Right atrium auricular region (tissue), 2 donors: ENCODE measurements at regions not wholly inside any gene's neighbourhood (a gene's known extent, or its start where the extent isn't known, plus 50 kb on each side); places are given as distances from the start of the nearest gene placed in this dataset.

ENCODE experiments used
- DNase-seq: peaks from one replicate; pipeline ENCODE4 v3.0.0-alpha.2; 2019; ENCODE audit warnings: low spot score
- H3K27ac ChIP-seq, 2 donors: fragments of 200-600 bp; sonication (generic); 1 replicate in 1 of 2; 2 replicates in 1 of 2; pipeline ENCODE4 v1.5.1; 2016 to 2019
- H3K27me3 ChIP-seq, 2 donors: fragments of 200-600 bp; sonication (generic); one replicate each; pipeline versions ENCODE4 v1.5.1 to v1.6.0; 2017 to 2019
- H3K36me3 ChIP-seq: fragments of 200-600 bp; sonication (generic); one replicate; pipeline ENCODE4 v1.5.1; 2016
- H3K4me1 ChIP-seq, 2 donors: fragments of 200-600 bp; sonication (generic); one replicate each; pipeline versions ENCODE4 v1.5.1 to v1.6.0; 2017 to 2019
- H3K4me3 ChIP-seq, 2 donors: fragments of 200-600 bp; sonication (generic); 1 replicate in 1 of 2; 2 replicates in 1 of 2; pipeline ENCODE4 v1.5.1; 2017 to 2019; ENCODE audit warnings: mild to moderate bottlenecking in 1 of 2, moderate library complexity in 1 of 2
- H3K9me3 ChIP-seq, 2 donors: fragments of 200-600 bp; sonication (generic); one replicate each; pipeline ENCODE4 v1.5.1; 2019
- TF ChIP-seq, protein P1 (sequence below), 2 donors: fragments of 200-600 bp; sonication (generic); IDR thresholded peaks; one replicate each; pipeline ENCODE4 v1.5.1; 2019; ENCODE audit warnings: antibody characterized with exemption in 2 of 2

DNA sequence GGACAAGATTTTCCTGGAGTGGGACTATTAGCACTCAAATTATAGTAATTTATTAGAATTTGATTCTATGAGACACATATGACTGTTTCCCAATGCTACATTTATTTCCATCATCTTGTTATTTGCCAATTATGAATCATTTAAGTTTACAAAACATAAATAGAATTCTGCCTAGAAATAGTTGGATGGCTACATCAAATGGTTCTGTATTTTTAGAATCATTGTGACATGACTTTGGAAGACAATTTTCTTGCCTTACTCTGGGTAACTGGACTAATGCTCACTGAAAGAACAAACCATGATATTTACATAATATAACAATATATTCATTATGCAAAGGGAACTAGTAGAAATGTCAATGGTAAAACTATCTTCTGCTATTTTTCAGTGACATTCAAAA, 173.5 kb downstream of the ZIC1 start:
- DNase-seq: no peak
- no peaks in the 10 kb centered on the region for H3K27me3 ChIP-seq
- TF ChIP-seq, protein P1, sequence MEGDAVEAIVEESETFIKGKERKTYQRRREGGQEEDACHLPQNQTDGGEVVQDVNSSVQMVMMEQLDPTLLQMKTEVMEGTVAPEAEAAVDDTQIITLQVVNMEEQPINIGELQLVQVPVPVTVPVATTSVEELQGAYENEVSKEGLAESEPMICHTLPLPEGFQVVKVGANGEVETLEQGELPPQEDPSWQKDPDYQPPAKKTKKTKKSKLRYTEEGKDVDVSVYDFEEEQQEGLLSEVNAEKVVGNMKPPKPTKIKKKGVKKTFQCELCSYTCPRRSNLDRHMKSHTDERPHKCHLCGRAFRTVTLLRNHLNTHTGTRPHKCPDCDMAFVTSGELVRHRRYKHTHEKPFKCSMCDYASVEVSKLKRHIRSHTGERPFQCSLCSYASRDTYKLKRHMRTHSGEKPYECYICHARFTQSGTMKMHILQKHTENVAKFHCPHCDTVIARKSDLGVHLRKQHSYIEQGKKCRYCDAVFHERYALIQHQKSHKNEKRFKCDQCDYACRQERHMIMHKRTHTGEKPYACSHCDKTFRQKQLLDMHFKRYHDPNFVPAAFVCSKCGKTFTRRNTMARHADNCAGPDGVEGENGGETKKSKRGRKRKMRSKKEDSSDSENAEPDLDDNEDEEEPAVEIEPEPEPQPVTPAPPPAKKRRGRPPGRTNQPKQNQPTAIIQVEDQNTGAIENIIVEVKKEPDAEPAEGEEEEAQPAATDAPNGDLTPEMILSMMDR (IDR thresholded peaks at IDR 0.05): no peak
- no peaks in the 10 kb centered on the region for H3K36me3 ChIP-seq
- no peak overlapping the region for H3K27ac ChIP-seq
- no peaks in the 10 kb centered on the region for H3K9me3 ChIP-seq
- H3K4me3 ChIP-seq: no peak overlapping the region
- H3K4me1 ChIP-seq: no peaks in the 10 kb centered on the region

DNA sequence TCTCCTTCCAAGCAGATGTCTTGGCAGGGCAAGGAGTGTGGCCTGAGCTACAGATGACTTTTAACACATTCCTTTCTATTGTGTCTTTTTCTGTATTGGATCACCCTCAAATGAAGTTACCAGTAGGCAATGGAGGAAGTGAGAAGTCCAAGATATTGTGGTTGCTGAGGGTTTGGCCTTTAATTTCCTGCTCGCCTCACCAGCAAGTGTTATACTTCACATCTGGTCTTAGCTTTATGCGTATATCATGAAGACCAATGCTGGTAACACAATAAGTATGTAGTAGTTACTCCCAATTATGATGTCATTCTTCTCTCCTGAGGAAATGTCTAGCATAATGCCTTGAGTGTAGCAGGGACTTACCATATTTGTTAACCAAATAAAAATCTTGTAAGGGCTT, 179.9 kb downstream of the ZIC1 start:
- no peaks in the 10 kb centered on the region for H3K9me3 ChIP-seq

DNA sequence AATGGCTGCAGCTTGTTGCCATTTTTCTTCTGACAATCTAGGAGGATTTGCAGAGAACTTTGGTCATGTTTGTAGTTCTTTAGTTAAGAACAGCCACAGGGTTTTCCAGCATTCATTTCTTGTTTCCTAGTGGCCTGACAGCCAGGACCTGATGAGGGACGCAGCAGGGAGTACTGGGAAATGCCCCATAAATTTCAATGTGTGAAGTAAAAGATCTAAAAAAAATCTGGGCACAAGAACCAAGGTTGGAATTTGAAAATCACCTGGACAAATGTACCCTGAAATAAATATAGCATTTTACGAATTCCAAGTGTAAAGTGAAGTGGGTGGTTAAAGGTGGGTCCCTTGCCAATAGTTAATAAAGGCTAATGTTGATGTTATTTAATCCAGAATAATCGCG, 195.0 kb downstream of the ZIC1 start:
- TF ChIP-seq, protein P1 (IDR thresholded peaks at IDR 0.05): no peak
- no peak overlapping the region for H3K4me3 ChIP-seq
- no peaks in the 10 kb centered on the region for H3K4me1 ChIP-seq
- no peaks in the 10 kb centered on the region for H3K27me3 ChIP-seq
- H3K36me3 ChIP-seq: no peaks in the 10 kb centered on the region
- peaks cover 0 to 6% of the 10 kb centered on the region in 2 donors for H3K9me3 ChIP-seq
- no peak for DNase-seq
- no peak overlapping the region for H3K27ac ChIP-seq

More for the DNA sequence above, 179.9 kb downstream of the ZIC1 start:
- Histone ChIP-seq H3K4me1 (no peaks in the 10 kb centered on the region), H3K27ac (no peak overlapping the region), H3K4me3 (no peak overlapping the region), H3K27me3 (no peaks in the 10 kb centered on the region), H3K36me3 (no peaks in the 10 kb centered on the region)
- DNase-seq: no peak
- TF ChIP-seq, protein P1 (IDR thresholded peaks at IDR 0.05): no peak

DNA sequence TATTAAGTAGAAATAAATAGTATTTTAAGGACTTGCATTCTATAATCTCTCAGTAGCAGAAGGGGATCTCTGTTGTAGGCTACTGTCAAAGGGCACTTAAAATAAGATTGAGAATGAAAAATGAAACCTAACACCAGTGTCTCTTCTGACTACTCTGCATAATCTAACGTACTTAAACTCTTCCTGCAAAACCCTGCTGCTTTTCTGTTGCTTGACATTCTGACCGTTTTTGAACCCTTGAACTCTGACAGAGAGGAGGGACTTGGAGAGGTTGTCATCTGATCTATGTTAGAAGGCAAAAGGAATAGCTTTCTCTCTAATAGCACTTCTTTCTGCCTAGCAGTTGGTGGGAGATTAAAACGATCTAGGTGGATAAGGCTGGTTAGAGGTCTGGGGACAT, 204.6 kb downstream of the ZIC1 start:
- no peak overlapping the region for H3K4me3 ChIP-seq
- no peaks in the 10 kb centered on the region for H3K4me1 ChIP-seq
- H3K27ac ChIP-seq: no peak overlapping the region
- H3K9me3 ChIP-seq: no peaks in the 10 kb centered on the region
- no peaks in the 10 kb centered on the region for H3K36me3 ChIP-seq
- no peaks in the 10 kb centered on the region for H3K27me3 ChIP-seq
- TF ChIP-seq, protein P1 (IDR thresholded peaks at IDR 0.05): no peak
- DNase-seq: no peak

DNA sequence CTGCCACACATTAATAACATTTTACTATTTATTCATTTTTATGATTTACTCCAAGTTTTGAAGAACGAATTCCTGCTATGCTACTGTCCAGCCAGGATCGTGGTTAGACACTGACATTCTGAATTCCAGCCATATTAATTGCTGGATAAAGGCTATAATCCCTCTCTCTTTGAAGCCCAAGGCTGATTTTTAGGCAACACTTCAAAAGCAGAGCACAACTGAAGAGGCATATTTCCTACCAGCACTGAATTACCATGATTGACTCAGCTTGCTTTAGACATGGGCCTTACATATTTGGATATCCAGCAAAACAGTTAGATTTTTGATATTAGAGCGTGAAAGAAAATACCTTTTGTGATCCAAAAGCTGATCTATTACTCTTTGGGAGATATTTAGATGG, 205.0 kb downstream of the ZIC1 start:
- Histone ChIP-seq H3K36me3 (no peaks in the 10 kb centered on the region), H3K9me3 (no peaks in the 10 kb centered on the region), H3K27me3 (no peaks in the 10 kb centered on the region), H3K27ac (no peak overlapping the region), H3K4me3 (no peak overlapping the region), H3K4me1 (no peaks in the 10 kb centered on the region)
- DNase-seq: no peak
- TF ChIP-seq, protein P1 (IDR thresholded peaks at IDR 0.05): no peak

DNA sequence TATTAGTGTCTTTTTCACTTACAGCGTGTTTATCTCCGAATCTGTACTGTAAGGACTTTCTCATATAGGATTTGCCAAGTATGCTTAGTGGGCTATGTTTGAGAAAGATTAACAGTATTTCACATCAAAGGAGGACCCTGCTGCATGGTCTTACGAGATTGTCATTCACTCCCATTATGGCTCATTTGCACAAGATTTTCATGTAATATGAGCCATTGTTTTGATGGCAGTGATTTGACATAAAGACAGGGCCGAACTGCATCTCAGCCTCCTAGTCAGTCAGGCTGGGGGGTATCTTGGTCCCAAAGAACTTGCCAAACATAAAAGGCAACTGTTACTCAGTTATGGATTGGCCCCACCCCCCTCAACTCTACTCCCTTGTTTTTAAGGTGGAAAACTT, 205.9 kb downstream of the ZIC1 start:
- TF ChIP-seq, protein P1 (IDR thresholded peaks at IDR 0.05): no peak
- Histone ChIP-seq H3K4me3 (no peak overlapping the region), H3K27me3 (no peaks in the 10 kb centered on the region), H3K4me1 (no peaks in the 10 kb centered on the region), H3K9me3 (no peaks in the 10 kb centered on the region), H3K36me3 (no peaks in the 10 kb centered on the region), H3K27ac (no peak overlapping the region)
- DNase-seq: no peak
